Tibial artery (tissue), 4 donors: ENCODE measurements at regions not wholly inside any gene's neighbourhood (a gene's known extent, or its start where the extent isn't known, plus 50 kb on each side); places are given as distances from the start of the nearest gene placed in this dataset.

Experiments used
- DNase-seq, 2 donors: peaks; one replicate each; pipeline ENCODE4 v3.0.0-alpha.2; 2019
- H3K27ac ChIP-seq, 2 donors: fragments of 200-600 bp; sonication (generic) in 1 of 2; 1 replicate in 1 of 2; 2 replicates in 1 of 2; pipeline ENCODE4 v1.5.1; 2018 to 2019; ENCODE audit warnings: mild to moderate bottlenecking in 1 of 2
- H3K27me3 ChIP-seq, 2 donors: fragments of 200-600 bp; sonication (generic) in 1 of 2; one replicate each; pipeline versions ENCODE4 v1.5.1 to v1.6.0; 2016 to 2019
- H3K36me3 ChIP-seq, 3 donors: fragments of 200-600 bp; sonication (generic) in 2 of 3; one replicate each; pipeline ENCODE4 v1.5.1; 2016 to 2019; ENCODE audit warnings: mild to moderate bottlenecking in 2 of 3
- H3K4me1 ChIP-seq, 4 donors: fragments of 200-600 bp; sonication (generic) in 2 of 4; 1 replicate in 3 of 4; 2 replicates in 1 of 4; pipeline ENCODE4 v1.5.1; 2016 to 2019
- H3K4me3 ChIP-seq, 2 donors: fragments of 200-600 bp; sonication (generic) in 1 of 2; 1 replicate in 1 of 2; 2 replicates in 1 of 2; pipeline ENCODE4 v1.5.1; 2018 to 2019; ENCODE audit warnings: mild to moderate bottlenecking in 2 of 2
- H3K9me3 ChIP-seq, 3 donors: fragments of 200-600 bp; sonication (generic) in 1 of 3; one replicate each; pipeline ENCODE4 v1.5.1; 2016 to 2019
- CTCF ChIP-seq, 2 experiments: fragments of 200-600 bp in 1 of 2; fragments of 450-650 bp in 1 of 2; IDR thresholded peaks; one replicate each; pipeline ENCODE4 v1.5.1; 2017 to 2019; ENCODE audit warnings: antibody characterized with exemption in 2 of 2, mild to moderate bottlenecking in 1 of 2, moderate library complexity in 1 of 2
- intact Hi-C: fragments of 100-400 bp; cut with DNase I; formaldehyde crosslinking; loops from one replicate; pipeline ENCODE4 v1.15.0; 2023; ENCODE audit warnings: low total_unique reads

DNA sequence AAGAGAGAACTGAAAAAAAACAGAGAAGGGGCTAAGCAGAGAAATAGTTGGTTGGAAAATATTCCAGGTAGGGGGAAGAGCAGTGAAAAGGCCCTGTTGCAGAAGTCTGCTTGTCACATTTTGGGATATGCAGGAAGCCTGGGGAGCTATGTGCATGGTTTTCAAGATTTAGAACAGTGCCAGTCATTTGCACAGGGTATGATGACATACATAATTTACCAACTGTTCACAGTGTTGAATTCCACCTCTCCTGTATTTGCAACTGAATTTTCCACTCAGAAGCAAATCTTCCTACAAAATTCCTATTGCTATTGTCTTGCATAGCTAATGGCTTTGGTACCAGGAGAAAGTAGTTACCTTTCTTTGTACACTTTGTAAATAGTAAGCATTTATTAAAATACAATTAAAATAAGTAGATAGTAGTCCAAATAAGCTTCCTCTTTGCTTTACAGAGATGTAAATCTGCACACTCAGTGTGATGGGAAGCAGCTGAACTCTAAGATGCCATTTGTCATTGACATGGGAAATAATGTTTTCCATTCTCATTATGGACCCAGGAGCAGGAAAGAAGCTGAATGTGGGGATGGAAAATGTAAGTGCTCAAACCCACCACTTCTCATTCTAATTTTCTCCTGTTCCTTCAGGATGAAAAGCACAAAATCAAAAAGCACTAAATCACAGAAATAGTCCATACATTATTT is 177.4 kb downstream of the BTG1 start:
- H3K4me3 ChIP-seq: no peak overlapping the region
- H3K9me3 ChIP-seq: no peaks in the 10 kb centered on the region
- no peaks in the 10 kb centered on the region for H3K36me3 ChIP-seq
- intact Hi-C loops: no loop called here
- H3K27me3 ChIP-seq: no peaks in the 10 kb centered on the region
- no peak for TF ChIP-seq CTCF (IDR thresholded peaks at IDR 0.05)
- DNase-seq: no peak
- peaks cover 0 to 16% (median 0%) of the 10 kb centered on the region in 4 donors for H3K4me1 ChIP-seq
- H3K27ac ChIP-seq: no peak overlapping the region

- Histone ChIP-seq H3K27me3 (no peaks in the 10 kb centered on the region), H3K4me1 (peaks cover 0 to 16% (median 0%) of the 10 kb centered on the region in 4 donors), H3K9me3 (no peaks in the 10 kb centered on the region), H3K27ac (no peak overlapping the region), H3K36me3 (no peaks in the 10 kb centered on the region), H3K4me3 (no peak overlapping the region)
- no peak for TF ChIP-seq CTCF (IDR thresholded peaks at IDR 0.05)
- intact Hi-C loops: no loop called here
- no peak for DNase-seq
Observed at GRCh38 chr12:91967590-91967989, 178.1 kb downstream of the BTG1 start.

DNA sequence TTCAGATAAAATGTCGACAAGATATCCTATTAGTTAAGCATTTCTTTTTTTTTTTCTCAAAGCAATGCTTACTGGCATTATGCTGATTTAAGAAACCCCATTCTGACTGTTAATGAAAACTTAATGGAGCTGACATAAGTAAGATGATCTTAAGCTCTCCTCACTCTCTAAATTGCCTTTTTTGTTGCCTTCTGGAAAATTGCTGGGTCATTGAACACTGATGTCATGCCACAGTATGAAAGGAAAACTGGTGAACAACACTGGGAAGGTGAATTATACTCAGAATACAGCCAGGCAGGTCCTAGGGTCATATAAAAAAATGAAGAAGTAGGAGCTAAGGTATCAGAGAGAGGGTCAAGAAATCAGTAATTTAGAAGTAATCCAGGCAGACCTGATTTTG is 179.9 kb downstream of the BTG1 start:
- Histone ChIP-seq H3K9me3 (no peaks in the 10 kb centered on the region), H3K4me3 (no peak overlapping the region), H3K27ac (no peak overlapping the region), H3K36me3 (no peaks in the 10 kb centered on the region), H3K27me3 (no peaks in the 10 kb centered on the region), H3K4me1 (peaks cover 0 to 16% (median 0%) of the 10 kb centered on the region in 4 donors)
- no peak for TF ChIP-seq CTCF (IDR thresholded peaks at IDR 0.05)
- intact Hi-C loops: no loop called here
- no peak for DNase-seq

DNA sequence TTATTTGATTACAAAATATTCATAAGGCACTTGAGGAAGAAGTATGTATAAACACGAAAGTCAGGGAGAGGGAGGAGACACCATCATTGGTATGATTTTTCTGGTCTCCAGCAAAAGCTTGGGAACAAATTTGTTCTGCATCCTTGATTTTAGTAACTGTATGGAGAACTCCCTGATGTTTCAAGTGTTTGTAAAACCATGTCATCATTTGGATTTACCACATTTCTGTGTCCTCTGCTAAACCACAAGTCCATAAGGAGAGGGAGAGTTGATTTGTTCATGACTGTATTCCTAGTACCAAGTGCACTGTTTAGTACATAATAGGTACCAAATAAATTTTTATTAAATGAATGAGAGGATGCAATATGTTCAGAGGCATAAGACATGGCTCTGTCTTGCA is 181.1 kb downstream of the BTG1 start:
- intact Hi-C loops: no loop called here

DNA sequence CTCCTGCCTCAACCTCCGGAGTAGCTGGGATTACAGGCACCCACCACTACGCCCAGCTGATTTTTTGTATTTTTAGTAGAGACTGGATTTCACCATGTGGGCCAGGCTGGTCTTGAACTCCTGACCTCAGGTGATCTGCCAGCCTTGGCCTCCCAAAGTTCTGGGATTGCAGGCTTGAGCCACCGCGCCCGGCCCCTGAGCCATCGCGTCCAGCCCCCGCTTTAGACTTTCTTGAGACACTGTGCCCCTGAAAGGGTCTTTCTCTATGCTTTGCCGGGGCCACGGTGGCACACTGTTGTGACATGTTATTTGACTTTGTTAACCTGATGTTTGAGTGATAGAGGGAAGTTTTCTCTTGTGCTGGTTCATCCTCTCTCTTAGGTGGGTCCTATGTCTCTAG is 186.4 kb downstream of the BTG1 start:
- Histone ChIP-seq H3K9me3 (no peaks in the 10 kb centered on the region), H3K4me1 (no peaks in the 10 kb centered on the region), H3K4me3 (no peak overlapping the region), H3K27ac (no peak overlapping the region), H3K36me3 (no peaks in the 10 kb centered on the region), H3K27me3 (no peaks in the 10 kb centered on the region)
- no peak for DNase-seq
- intact Hi-C loops: no loop called here
- TF ChIP-seq CTCF (IDR thresholded peaks at IDR 0.05): no peak

More for the DNA sequence above, 181.1 kb downstream of the BTG1 start:
- H3K36me3 ChIP-seq: no peaks in the 10 kb centered on the region
- no peak overlapping the region for H3K27ac ChIP-seq
- H3K4me3 ChIP-seq: no peak overlapping the region
- peaks cover 0 to 16% (median 0%) of the 10 kb centered on the region in 4 donors for H3K4me1 ChIP-seq
- no peaks in the 10 kb centered on the region for H3K9me3 ChIP-seq
- DNase-seq: no peak
- H3K27me3 ChIP-seq: no peaks in the 10 kb centered on the region
- no peak for TF ChIP-seq CTCF (IDR thresholded peaks at IDR 0.05)

GRCh38 chr12:91958816-91959215 is 186.8 kb downstream of the BTG1 start:
- intact Hi-C loops: no loop called here
- Histone ChIP-seq H3K9me3 (no peaks in the 10 kb centered on the region), H3K27ac (no peak overlapping the region), H3K36me3 (no peaks in the 10 kb centered on the region), H3K4me3 (no peak overlapping the region), H3K27me3 (no peaks in the 10 kb centered on the region), H3K4me1 (no peaks in the 10 kb centered on the region)
- TF ChIP-seq CTCF (IDR thresholded peaks at IDR 0.05): no peak
- DNase-seq: no peak
